CD4-positive, alpha-beta T cell treated with Interleukin-4 for 1 hour (primary cell): ENCODE measurements at regions not wholly inside any gene's neighbourhood (a gene's known extent, or its start where the extent isn't known, plus 50 kb on each side); places are given as distances from the start of the nearest gene placed in this dataset.
A peak's percentile ranks its signal among the peaks of the same experiment; 100 is the strongest.

Source experiments
- DNase-seq, 2 donors: peaks; one replicate each; pipeline ENCODE4 v3.0.0-alpha.2; 2020 to 2022

- no peak for DNase-seq
These were observed 532.4 kb upstream of the ITGA1 start for GRCh38 chr5:52255308-52255707.

GRCh38 chr5:52262844-52263243 is 524.9 kb upstream of the ITGA1 start:
- DNase-seq: no peak

DNA sequence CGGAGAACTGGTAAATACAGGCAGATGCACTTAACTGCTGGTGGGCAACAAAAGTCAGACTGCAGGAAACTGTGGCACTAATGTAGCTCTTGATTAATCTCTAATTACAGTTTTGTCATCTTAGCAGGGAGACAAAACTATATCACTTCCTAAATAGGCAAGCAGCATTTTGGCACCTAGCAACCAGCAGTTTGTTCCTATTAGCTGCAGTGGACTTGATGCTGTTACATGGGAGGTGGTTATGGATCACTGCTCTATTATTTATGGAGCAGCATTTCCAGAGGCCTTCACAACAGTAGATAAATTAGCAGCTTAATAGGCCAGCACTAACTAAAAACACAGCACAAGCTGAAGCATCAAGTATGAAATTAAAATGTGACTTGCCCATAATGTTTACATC is 518.3 kb upstream of the ITGA1 start:
- no peak for DNase-seq

- DNase-seq: no peak
These were observed 517.9 kb upstream of the ITGA1 start for GRCh38 chr5:52269859-52270258.

DNA sequence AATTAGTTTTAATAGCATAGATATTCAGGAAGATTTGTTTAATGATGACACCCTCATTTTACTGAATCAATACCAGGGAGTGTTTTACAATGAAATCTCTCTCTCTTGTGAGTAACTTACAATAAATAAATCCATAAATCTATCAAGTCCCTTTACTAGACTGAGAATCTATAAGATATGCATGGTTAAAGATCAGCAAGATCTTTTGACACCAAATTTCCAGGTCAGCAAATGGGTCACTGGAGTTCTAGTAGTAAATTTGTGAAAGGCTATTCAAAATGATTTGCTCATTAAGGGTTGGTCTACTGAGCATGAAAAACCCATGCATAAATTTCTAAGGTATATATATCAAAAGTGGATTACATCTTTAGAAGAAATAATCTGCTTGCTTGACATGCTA is 512.1 kb upstream of the ITGA1 start:
- no peak for DNase-seq

- no peak for DNase-seq
These were observed 510.6 kb upstream of the ITGA1 start for GRCh38 chr5:52277101-52277500.

- no peak for DNase-seq
These were observed 505.1 kb upstream of the ITGA1 start for GRCh38 chr5:52282647-52283046.

DNA sequence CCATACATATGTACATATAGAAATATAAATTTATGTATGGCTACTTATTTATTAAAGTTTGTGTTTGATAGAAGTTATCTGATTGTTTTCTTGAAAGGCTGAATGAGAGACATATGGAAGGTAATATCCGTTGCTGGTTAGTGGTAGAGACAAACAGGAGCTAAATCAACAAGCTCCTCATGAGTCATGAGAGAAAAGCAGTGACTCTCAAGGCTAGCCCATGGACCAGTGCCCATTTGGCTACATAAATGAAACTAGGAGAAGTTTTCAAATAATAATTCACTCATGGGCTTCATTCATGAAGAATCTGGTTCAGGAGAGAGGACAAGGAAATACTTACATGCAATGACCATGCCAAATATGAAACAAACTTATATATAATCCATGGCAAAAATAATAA is 504.5 kb upstream of the ITGA1 start:
- no peak for DNase-seq

DNA sequence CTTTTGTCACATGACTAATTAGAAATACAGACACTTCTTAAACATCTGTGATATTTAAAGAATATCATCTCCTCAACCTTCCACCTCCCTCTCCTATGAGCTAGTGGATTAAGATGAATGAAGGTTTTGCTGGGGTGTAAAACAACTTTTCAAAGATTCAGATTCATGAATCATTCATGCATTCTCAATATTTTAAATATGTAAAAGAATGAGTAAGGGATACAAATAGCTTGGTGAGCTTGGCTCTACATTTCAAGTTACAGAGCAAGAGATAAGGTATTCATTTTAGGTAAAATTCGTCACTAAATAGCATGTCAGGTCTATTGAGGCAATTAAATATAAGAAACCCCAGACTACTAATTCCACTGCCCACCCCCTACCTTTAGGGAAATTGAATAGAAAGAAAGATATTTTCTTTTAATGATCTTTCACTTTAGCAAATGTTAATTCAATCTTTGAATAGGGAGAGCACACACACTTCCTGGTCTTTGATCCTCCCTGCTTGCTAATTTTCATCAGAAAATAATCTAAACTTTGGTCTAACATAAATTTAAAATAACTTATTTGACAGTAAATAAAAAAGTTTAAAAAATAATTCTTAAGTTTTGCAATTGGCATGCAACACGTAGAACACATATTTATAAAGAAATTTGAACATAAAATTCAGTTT is 486.9 kb upstream of the ITGA1 start:
- no peak for DNase-seq

- peak in 1 of 2 donors; percentile 0 for DNase-seq
These were observed 482.9 kb upstream of the ITGA1 start for GRCh38 chr5:52304816-52305215.

- no peak for DNase-seq
These were observed 459.4 kb upstream of the ITGA1 start for GRCh38 chr5:52328220-52328806.

DNA sequence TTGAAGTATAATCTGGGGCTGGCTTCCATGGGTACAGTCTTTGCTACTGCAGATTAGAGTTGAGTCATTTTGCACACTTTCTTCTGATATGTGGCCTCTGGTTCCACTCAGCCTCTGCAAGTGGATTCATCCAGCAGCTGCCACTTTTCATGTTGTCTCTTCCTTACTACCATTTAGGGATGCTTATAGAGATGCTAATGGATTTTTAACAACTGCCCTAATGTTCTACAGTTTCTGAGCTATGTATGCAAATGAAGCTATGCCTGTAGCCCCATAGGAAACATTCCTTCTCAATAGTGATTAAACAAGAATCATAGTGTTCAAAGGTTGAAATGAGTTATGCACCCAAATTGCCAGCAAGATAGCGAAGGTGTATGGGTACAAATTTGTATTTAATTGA is 456.0 kb upstream of the ITGA1 start:
- no peak for DNase-seq

DNA sequence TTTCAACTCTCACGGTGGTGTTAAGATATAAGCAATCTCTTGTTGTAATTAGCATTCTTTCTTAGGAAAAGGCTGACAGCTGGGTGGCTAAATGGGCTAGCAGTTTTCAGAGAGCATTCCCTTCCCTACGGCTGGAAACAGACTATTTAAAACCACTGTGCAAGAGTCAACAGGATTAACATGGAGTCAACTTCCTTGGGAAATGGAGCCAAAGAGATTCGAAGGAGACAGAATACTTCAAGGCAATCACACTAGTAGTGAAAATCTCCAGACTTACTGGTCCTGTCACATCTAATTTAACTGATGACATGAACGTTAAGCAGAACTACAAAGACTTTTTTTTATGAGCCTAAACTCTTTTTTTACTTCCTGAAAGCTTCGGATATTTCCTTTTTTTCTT is 453.3 kb upstream of the ITGA1 start:
- DNase-seq: no peak

DNA sequence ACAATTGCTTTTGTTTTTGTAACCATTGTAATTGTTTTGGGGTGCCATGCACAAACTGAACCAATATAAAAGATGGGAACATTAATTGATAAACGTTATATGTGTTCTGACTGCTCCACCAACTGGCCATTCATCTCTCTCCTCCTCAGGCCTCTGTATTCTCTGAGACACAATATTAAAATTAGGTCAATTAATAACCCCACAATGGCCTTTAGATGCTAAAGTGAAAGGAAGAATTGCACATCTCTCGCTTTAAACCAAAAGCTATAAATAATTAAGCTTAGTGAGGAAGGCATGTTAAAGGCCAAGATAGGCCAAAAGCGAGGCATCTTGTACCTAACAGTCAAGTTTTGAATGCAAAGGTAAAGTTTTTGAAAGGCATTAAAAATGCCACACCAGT is 448.4 kb upstream of the ITGA1 start:
- no peak for DNase-seq

GRCh38 chr5:52342361-52342760 is 445.4 kb upstream of the ITGA1 start:
- DNase-seq: no peak

- DNase-seq: no peak
These were observed 431.3 kb upstream of the ITGA1 start for GRCh38 chr5:52356311-52356918.

DNA sequence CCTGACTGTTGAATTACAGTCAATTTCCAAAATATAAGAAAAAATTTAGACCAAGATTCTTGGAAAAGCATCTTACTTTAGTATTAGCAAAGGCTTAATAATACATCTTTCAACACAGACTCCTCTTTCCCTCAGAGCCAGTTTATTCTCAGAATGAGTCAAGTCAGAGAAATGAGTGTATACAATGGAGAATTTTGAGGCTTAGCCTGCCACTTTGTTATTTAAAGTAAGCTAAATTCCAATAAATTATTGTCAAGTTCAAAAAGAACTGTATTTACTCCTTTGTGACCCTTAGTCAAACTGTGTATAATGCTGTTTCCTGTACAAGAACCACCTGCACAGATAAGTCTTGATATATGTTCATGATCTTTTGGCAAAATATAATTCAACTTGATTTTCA is 428.5 kb upstream of the ITGA1 start:
- no peak for DNase-seq

- DNase-seq: no peak
These were observed 426.7 kb upstream of the ITGA1 start for GRCh38 chr5:52360985-52361384.

DNA sequence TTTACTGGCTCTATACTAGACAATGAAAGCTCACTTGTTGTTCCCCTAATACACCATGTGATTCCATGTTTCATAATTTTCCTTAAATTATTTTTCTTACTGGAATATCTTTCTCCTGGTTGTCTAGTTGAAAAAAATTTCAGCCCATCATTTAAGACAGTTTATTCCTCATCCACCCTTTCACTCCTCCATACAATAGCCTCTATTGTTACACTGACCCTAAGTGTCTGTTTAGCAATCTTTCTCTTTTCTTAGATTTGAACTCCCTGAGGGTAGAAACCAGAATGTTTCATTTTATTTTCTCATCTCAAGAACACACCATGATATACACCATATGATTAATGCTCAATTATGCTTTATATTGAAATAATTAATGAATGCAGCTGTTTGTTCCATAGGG is 413.4 kb upstream of the ITGA1 start:
- DNase-seq: no peak

GRCh38 chr5:52375969-52376368 is 411.7 kb upstream of the ITGA1 start:
- no peak for DNase-seq

DNA sequence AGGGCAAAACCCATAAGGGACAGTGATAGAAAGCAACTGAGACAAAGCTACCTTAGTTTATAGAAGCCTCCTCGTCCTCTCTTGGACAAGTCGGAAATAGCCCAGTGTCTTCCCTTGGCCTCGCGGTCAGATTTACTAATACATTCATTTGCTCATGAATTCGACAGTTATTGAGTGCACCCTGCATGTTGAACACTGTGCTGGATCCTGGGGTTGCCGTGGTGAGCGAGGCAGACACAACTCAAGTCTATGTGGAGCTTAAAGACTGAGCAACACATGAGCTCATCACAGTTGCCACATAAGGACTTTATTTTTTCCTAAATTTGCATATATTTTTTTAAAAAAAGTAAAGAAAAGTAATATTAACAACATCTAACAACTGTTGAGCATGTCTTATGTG is 411.1 kb upstream of the ITGA1 start:
- no peak for DNase-seq

DNA sequence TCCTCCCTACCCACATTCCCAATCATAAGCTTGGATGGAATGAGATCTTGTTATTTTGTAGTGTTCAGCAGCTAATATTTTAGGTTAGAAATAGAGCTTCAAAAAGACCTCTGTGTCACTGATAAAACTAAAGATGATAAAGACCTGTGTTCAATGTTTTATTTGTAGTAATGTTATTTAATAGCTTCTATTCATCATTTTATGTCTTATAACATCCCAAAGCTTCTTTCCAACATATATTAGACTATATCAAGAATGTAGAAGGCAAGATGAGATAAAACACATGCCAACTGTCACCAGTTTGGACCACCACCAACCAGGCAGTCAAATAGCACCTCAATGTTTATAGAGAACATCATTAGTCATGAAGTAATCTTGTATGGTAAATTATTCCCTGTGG is 409.5 kb upstream of the ITGA1 start:
- DNase-seq: no peak

DNA sequence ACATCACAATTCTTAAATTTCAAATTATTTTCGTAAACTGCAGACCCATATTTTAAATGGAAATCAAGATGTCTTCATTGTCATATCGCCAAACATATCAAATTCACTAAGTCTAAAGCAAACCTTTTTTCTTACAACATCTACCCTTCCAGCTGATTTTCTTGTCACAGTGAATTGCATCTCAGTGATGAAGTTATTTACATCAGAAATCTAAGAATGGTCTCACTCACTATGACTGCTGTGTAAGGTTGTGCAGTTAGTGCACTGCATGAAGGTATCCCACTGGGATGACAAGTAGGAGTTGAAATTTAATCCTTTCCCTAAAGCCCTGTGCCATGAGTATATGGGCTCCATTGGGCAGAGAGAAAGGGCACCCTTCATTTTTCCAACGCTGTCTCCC is 399.4 kb upstream of the ITGA1 start:
- DNase-seq: no peak

DNA sequence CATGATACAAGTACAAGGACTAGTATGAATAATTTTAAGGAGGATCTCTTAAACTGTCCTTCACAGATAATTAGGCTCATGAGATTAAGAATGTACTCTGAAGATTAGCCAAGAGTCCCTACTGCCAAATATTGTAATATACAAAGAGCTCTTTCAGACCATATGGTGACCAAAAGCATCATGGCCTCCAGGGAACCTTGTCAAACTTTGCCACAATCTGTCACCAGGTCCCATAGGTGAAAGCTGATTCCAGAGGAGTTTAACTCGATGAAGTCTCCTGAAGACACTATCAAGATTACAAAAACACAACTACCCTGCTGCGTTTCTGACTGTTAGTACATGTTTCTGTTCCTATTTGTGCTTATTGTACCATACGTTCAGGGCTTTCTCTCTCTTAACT is 395.4 kb upstream of the ITGA1 start:
- DNase-seq: no peak

- no peak for DNase-seq
These were observed 377.9 kb upstream of the ITGA1 start for GRCh38 chr5:52409835-52410234.
